Natural killer cell (primary cell): ENCODE measurements at regions not wholly inside any gene's neighbourhood (a gene's known extent, or its start where the extent isn't known, plus 50 kb on each side); places are given as distances from the start of the nearest gene placed in this dataset.

Experiments used
- ATAC-seq, 3 donors: fragments of 150-1000 bp in 2 of 3; fragments of 200-7000 bp in 1 of 3; cut with Tn5 transposase; 1 replicate in 1 of 3; 2 replicates in 2 of 3; pipeline ENCODE4 v1.10.0; 2021; ENCODE audit warnings: mild to moderate bottlenecking in 2 of 3, moderate library complexity in 2 of 3
- DNase-seq, 2 donors: peaks; one replicate each; pipeline versions ENCODE4 v3.0.0 to v3.0.0-alpha.2; 2013 to 2021; ENCODE audit warnings: mixed read lengths in 1 of 2
- H3K27ac ChIP-seq: one replicate; pipeline ENCODE4 v1.5.1; 2013; ENCODE audit warnings: mild to moderate bottlenecking, low read length
- H3K27me3 ChIP-seq: one replicate; pipeline ENCODE4 v1.6.1; 2013; ENCODE audit warnings: low read length; ENCODE audit not compliant: control insufficient read depth, insufficient read depth
- H3K36me3 ChIP-seq: one replicate; pipeline ENCODE4 v1.6.1; 2013; ENCODE audit warnings: low read length; ENCODE audit not compliant: control insufficient read depth, insufficient read depth
- H3K4me1 ChIP-seq: one replicate; pipeline ENCODE4 v1.6.1; 2013; ENCODE audit warnings: low read length; ENCODE audit not compliant: control insufficient read depth, insufficient read depth
- H3K4me3 ChIP-seq: one replicate; pipeline ENCODE4 v1.5.1; 2013; ENCODE audit warnings: low read length
- H3K9me3 ChIP-seq: one replicate; pipeline ENCODE4 v1.6.1; 2013; ENCODE audit warnings: low read length; ENCODE audit not compliant: control insufficient read depth, insufficient read depth
- H3K27ac Mint-ChIP-seq, 2 donors: one replicate each; pipeline ENCODE4 v1.8.0; 2022; ENCODE audit warnings: mild to moderate bottlenecking in 2 of 2, mixed read lengths in 2 of 2, moderate library complexity in 1 of 2
- H3K27me3 Mint-ChIP-seq, 2 donors: one replicate each; pipeline ENCODE4 v1.8.0; 2022; ENCODE audit warnings: low read depth in 2 of 2, mixed read lengths in 2 of 2
- H3K36me3 Mint-ChIP-seq: one replicate; pipeline ENCODE4 v1.8.0; 2022; ENCODE audit warnings: mixed read lengths
- H3K4me1 Mint-ChIP-seq, 2 donors: one replicate each; pipeline ENCODE4 v1.8.0; 2022; ENCODE audit warnings: mixed read lengths in 2 of 2
- H3K4me3 Mint-ChIP-seq: one replicate; pipeline ENCODE4 v1.8.0; 2022; ENCODE audit warnings: mild to moderate bottlenecking, moderate library complexity, mixed read lengths
- H3K9me3 Mint-ChIP-seq, 2 donors: one replicate each; pipeline ENCODE4 v1.8.0; 2022; ENCODE audit warnings: mixed read lengths in 2 of 2
- WGBS: methylation state at CpG from one replicate; pipeline ENCODE4 v1.1.7; 2013; ENCODE audit warnings: missing lambda C conversion rate; ENCODE audit not compliant: insufficient coverage; 5-methylcytosine and 5-hydroxymethylcytosine counted together
- intact Hi-C: fragments of 100-400 bp; cut with micrococcal nuclease; formaldehyde crosslinking; loops from one replicate; pipeline ENCODE4 v1.14.2; 2022
- TF ChIP-seq, protein P1 (sequence below): fragments of 200-600 bp; IDR thresholded peaks from one replicate; pipeline ENCODE4 v1.8.0; 2022; ENCODE audit warnings: antibody characterized with exemption

DNA sequence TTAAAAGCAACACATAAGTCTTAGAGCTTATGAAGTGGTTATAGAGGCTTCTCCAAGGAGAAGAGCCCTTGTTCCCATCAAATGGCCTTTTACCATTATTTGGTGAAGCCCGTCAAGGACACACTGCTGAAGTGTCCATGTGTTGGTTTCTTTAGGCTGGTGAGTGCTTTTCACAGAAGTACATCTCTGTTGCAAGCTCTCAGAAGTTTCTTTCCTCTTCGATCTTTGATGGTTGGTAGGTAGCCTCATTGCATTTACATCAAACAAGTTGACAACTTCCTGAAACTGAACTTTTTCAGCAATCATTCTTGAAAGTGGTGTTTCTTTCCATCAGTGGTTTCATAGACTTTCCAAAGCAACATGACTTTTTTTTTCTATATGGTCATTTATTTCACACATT lies 465.6 kb downstream of the HDGFL1 start:
- Mint-ChIP-seq H3K36me3 (no peaks in the 10 kb centered on the region), H3K27me3 (no peaks in the 10 kb centered on the region), H3K27ac (no peak overlapping the region), H3K9me3 (peaks cover 3 to 4% of the 10 kb centered on the region in 2 donors), H3K4me3 (no peak overlapping the region), H3K4me1 (no peaks in the 10 kb centered on the region)
- no peaks in the 10 kb centered on the region for H3K27me3 ChIP-seq
- WGBS, result 62% methylated on average over 2 of the region's 2 CpGs
- H3K9me3 ChIP-seq, result no peaks in the 10 kb centered on the region
- no peak overlapping the region for H3K4me3 ChIP-seq
- H3K36me3 ChIP-seq, result no peaks in the 10 kb centered on the region
- no peaks in the 10 kb centered on the region for H3K4me1 ChIP-seq
- H3K27ac ChIP-seq, result no peak overlapping the region
- intact Hi-C loops, result no loop called here
- TF ChIP-seq, protein P1, sequence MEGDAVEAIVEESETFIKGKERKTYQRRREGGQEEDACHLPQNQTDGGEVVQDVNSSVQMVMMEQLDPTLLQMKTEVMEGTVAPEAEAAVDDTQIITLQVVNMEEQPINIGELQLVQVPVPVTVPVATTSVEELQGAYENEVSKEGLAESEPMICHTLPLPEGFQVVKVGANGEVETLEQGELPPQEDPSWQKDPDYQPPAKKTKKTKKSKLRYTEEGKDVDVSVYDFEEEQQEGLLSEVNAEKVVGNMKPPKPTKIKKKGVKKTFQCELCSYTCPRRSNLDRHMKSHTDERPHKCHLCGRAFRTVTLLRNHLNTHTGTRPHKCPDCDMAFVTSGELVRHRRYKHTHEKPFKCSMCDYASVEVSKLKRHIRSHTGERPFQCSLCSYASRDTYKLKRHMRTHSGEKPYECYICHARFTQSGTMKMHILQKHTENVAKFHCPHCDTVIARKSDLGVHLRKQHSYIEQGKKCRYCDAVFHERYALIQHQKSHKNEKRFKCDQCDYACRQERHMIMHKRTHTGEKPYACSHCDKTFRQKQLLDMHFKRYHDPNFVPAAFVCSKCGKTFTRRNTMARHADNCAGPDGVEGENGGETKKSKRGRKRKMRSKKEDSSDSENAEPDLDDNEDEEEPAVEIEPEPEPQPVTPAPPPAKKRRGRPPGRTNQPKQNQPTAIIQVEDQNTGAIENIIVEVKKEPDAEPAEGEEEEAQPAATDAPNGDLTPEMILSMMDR, result no peak
- DNase-seq (no peak), ATAC-seq (no peak)

DNA sequence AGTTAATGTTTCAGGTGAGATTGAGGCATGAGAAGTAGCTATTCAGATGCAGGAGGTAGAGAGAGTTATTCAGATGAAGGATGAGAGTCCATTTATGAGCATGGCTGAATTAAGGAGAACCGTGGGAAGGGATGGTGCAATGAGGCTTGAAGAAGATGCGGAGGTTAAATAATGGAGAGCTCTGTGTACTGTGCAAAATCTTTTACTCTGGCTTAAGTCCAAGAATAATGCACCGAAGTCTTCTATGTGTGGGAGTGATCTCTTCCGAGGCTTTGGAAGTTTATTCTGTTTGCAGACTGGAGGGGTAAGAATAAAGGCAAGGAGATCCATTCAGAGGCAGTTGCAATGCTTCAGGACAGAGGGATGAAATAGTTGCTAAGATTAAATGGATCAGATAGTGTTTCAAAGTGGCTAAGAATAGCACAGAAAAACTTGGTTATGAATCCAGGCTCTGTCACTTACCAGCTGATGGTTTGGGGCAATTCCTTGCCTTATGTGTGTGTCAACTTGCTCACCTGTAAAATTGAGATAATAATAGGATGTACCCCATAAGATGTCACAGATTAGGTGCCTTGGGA lies 467.1 kb downstream of the HDGFL1 start:
- H3K27ac Mint-ChIP-seq, result no peak overlapping the region
- intact Hi-C loops, result no loop called here
- no peak for DNase-seq
- Histone ChIP-seq H3K4me1 (no peaks in the 10 kb centered on the region), H3K27ac (no peak overlapping the region), H3K36me3 (no peaks in the 10 kb centered on the region), H3K27me3 (no peaks in the 10 kb centered on the region), H3K4me3 (no peak overlapping the region), H3K9me3 (no peaks in the 10 kb centered on the region)
- H3K9me3 Mint-ChIP-seq, result peaks cover under 1 to 2% of the 10 kb centered on the region in 2 donors
- no peak for ATAC-seq
- no peak overlapping the region for H3K4me3 Mint-ChIP-seq
- no peaks in the 10 kb centered on the region for H3K36me3 Mint-ChIP-seq
- H3K27me3 Mint-ChIP-seq, result no peaks in the 10 kb centered on the region
- TF ChIP-seq, protein P1, result no peak
- no peaks in the 10 kb centered on the region for H3K4me1 Mint-ChIP-seq
- WGBS, result 86% methylated on average over 4 of the region's 4 CpGs

DNA sequence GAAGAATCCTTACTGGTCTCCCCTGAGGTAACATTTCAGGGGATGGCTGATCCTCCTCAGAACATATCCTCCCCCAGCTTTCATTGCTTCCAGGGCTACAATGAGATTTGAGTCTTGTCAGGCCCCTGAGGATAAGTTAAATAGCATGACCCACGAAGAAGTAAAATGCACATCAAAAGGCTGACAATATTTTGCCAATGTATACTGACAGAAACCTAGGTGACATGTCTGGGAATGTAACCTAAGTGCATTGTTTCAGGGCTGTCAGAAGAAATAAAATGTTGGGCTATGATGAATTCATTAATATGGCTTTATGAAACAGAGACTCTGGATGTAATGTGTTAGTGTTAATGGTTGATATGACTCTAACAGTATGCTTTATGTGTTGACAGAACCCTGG lies 471.5 kb downstream of the HDGFL1 start:
- no peaks in the 10 kb centered on the region for H3K9me3 ChIP-seq
- no peak overlapping the region for H3K27ac ChIP-seq
- no peaks in the 10 kb centered on the region for H3K4me1 ChIP-seq
- no peak overlapping the region for H3K4me3 ChIP-seq
- H3K36me3 ChIP-seq, result no peaks in the 10 kb centered on the region
- Mint-ChIP-seq H3K27me3 (no peaks in the 10 kb centered on the region), H3K27ac (no peak overlapping the region), H3K9me3 (peaks cover 6 to 8% of the 10 kb centered on the region in 2 donors), H3K4me3 (no peak overlapping the region), H3K36me3 (no peaks in the 10 kb centered on the region), H3K4me1 (no peaks in the 10 kb centered on the region)
- 76% methylated on average over 1 of the region's 1 CpG for WGBS
- intact Hi-C loops, result no loop called here
- DNase-seq, result no peak
- H3K27me3 ChIP-seq, result no peaks in the 10 kb centered on the region
- no peak for ATAC-seq
- TF ChIP-seq, protein P1, result no peak

DNA sequence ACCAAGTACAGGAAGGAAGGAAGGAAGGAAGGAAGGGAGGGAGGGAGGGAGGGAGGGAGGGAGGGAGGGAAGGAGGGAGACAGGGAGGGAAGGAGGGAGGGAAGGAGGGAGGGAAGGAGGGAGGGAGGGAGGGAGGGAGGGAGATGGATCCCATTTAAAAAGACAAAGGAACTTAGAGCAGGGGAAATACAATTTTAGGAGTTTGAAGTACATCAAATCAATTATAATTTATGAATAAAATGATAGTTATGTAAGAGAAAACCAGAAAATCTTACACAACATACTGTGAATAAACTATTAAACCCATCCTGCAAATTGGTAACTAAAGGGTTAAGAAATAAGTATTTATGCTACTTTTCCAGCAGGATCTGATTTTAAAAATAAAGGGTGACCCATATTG lies 475.9 kb downstream of the HDGFL1 start:
- no peaks in the 10 kb centered on the region for H3K36me3 Mint-ChIP-seq
- H3K4me3 Mint-ChIP-seq, result no peak overlapping the region
- no peak overlapping the region for H3K27ac ChIP-seq
- no peak for ATAC-seq
- H3K4me1 Mint-ChIP-seq, result no peaks in the 10 kb centered on the region
- peaks cover 4% of the 10 kb centered on the region for H3K9me3 ChIP-seq
- no peaks in the 10 kb centered on the region for H3K36me3 ChIP-seq
- intact Hi-C loops, result no loop called here
- H3K9me3 Mint-ChIP-seq, result peaks cover 14 to 15% of the 10 kb centered on the region in 2 donors
- TF ChIP-seq, protein P1, result no peak
- no peak overlapping the region for H3K27ac Mint-ChIP-seq
- no peak for DNase-seq
- no peaks in the 10 kb centered on the region for H3K27me3 Mint-ChIP-seq
- H3K27me3 ChIP-seq, result no peaks in the 10 kb centered on the region
- no peaks in the 10 kb centered on the region for H3K4me1 ChIP-seq
- H3K4me3 ChIP-seq, result no peak overlapping the region
